ENCODE measurements at regions not wholly inside any gene's neighbourhood (a gene's known extent, or its start where the extent isn't known, plus 50 kb on each side); places are given as distances from the start of the nearest gene placed in this dataset.
A peak's percentile ranks its signal among the peaks of the same experiment; 100 is the strongest.

DNA sequence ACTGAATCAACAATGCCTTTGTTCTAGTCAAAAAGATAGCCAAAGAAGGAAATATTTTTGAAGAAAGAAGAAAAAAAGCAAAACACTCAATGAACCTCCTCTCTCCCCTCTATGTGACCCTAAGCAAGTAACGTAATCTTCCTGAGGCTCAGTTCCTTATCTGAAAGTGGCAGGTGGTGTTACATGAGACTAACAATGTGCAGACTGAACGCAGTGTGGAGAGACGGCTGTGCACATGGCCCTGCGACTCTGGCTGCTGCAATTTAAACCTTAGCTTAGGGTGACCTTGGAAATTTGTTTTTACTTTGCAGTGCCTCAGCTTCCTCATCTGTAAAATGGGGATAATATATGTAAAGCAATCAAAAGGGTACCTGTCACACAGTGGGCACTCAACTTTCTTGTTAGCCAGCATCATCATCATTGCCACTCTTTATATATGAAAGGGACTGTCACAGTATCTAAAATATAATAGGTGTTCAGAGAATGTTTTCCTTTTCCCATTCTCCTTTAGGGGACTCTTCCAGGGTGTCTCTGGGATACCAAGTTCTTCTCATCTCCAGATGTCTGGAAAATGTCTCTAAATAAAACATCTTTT is 100.1 kb upstream of the JUN start:
- Histone ChIP-seq H3K9ac (ENCODE audit: low read depth, low read length, poor library complexity) (no peak overlapping the region), H2AFZ (ENCODE audit: low read length) (no peak overlapping the region), H4K91ac (ENCODE audit: low read depth, low read length, poor library complexity) (no peak overlapping the region), H3K9me3 (replicated peaks in 1 of 2; ENCODE audit: control insufficient read depth in 2 of 2, insufficient read depth in 1 of 2, low read depth in 1 of 2, low read length in 2 of 2) (no peaks in the 10 kb centered on the region), H2AK5ac (ENCODE audit: low read depth, low read length) (no peak overlapping the region), H3K27me3 (ENCODE audit: control insufficient read depth in 3 of 3, insufficient read depth in 3 of 3, low read depth in 1 of 3, low read length in 3 of 3) (no peaks in the 10 kb centered on the region), H2BK12ac (ENCODE audit: low read length) (no peak overlapping the region), H4K8ac (ENCODE audit: low read depth, low read length) (no peak overlapping the region), H3K79me1 (ENCODE audit: low read depth, low read length) (no peaks in the 10 kb centered on the region), H2BK5ac (ENCODE audit: low read length) (no peak overlapping the region), H3K4me1 (ENCODE audit: control insufficient read depth in 2 of 2, insufficient read depth in 1 of 2, low read depth in 1 of 2, low read length in 2 of 2) (peaks cover 2 to 6% of the 10 kb centered on the region in 2 donors), H3K4me3 (ENCODE audit: low read length in 2 of 2) (no peak overlapping the region), H3K27ac (replicated peaks; ENCODE audit: low read length) (no peak overlapping the region), H3K14ac (ENCODE audit: low read length) (no peak overlapping the region), H3K4ac (ENCODE audit: low read length) (no peak overlapping the region), H3K18ac (ENCODE audit: low read length) (no peak overlapping the region), H2BK15ac (ENCODE audit: low read length) (no peak overlapping the region), H3K23ac (ENCODE audit: low read depth, low read length, poor library complexity) (no peak overlapping the region), H3K4me2 (ENCODE audit: insufficient read depth, low read length, poor library complexity, severe bottlenecking) (no peak overlapping the region), H3K36me3 (replicated peaks in 1 of 2; ENCODE audit: control insufficient read depth in 2 of 2, insufficient read depth in 2 of 2, low read length in 2 of 2) (no peaks in the 10 kb centered on the region), H2BK120ac (ENCODE audit: low read depth, low read length) (no peak overlapping the region)
- WGBS, 2 donors (ENCODE audit: extremely low coverage in 2 of 2, insufficient read length in 2 of 2, insufficient replicate concordance in 1 of 2): no CpG with 5 or more reads among the region's 4 CpGs
- DNase-seq (ENCODE audit: low spot score): no peak

DNA sequence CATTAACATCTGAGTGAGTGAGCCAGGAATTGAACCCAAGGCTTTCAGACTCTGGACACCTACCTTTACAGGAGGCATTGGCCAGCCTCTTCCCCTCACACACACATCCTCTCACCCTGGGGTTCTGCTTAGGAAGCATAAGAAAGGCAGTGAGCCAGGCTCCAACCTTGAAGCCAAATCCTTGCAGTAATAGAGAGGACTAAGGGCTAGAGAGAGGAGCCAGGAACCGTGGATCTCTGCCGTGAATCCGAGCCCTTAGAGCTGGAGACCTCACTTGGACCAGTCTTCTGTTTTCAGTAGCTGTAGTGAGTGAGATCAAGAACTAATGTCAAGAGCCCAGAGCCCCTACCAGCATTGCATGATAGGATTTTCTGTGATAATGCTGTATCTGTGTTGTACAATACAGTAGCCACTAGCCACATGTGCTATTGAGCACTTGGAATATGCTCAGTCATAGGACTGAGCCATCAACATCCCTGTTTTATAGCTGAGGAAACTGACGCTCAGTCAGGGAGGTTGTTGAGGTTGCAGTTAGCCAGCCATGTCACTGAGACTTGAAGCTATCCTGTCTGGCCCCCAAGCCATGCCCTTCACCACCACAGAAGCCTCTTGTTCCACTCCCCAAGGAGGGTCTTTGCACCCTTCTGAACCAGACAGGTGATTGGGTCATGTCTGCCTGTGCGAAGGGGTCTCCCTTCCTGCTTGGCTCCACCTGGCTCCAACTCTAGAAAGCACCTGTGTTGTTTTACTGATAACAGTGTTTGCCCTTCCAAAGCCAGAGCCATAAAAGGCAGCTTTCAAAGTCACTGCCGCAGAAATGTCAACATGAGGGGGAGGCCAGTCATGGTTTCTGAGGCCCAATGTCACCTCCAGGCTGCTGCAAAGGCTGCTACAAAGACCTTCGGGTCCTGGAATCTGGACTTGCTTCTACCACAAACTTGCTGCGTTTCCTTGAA is 101.1 kb upstream of the JUN start:
- no peak for DNase-seq (ENCODE audit: low spot score)
- Histone ChIP-seq H3K79me1 (ENCODE audit: low read depth, low read length) (no peaks in the 10 kb centered on the region), H3K36me3 (replicated peaks in 1 of 2; ENCODE audit: control insufficient read depth in 2 of 2, insufficient read depth in 2 of 2, low read length in 2 of 2) (no peaks in the 10 kb centered on the region), H3K23ac (ENCODE audit: low read depth, low read length, poor library complexity) (no peak overlapping the region), H3K4me3 (ENCODE audit: low read length in 2 of 2) (no peak overlapping the region), H3K9me3 (replicated peaks in 1 of 2; ENCODE audit: control insufficient read depth in 2 of 2, insufficient read depth in 1 of 2, low read depth in 1 of 2, low read length in 2 of 2) (no peaks in the 10 kb centered on the region), H2BK120ac (ENCODE audit: low read depth, low read length) (no peak overlapping the region), H3K4me1 (ENCODE audit: control insufficient read depth in 2 of 2, insufficient read depth in 1 of 2, low read depth in 1 of 2, low read length in 2 of 2) (peaks cover 2 to 6% of the 10 kb centered on the region in 2 donors), H3K18ac (ENCODE audit: low read length) (peak overlapping the region; percentile 31), H3K14ac (ENCODE audit: low read length) (no peak overlapping the region), H2AFZ (ENCODE audit: low read length) (no peak overlapping the region), H3K4ac (ENCODE audit: low read length) (no peak overlapping the region), H4K91ac (ENCODE audit: low read depth, low read length, poor library complexity) (no peak overlapping the region), H3K27me3 (ENCODE audit: control insufficient read depth in 3 of 3, insufficient read depth in 3 of 3, low read depth in 1 of 3, low read length in 3 of 3) (no peaks in the 10 kb centered on the region), H2BK5ac (ENCODE audit: low read length) (no peak overlapping the region), H3K9ac (ENCODE audit: low read depth, low read length, poor library complexity) (no peak overlapping the region), H4K8ac (ENCODE audit: low read depth, low read length) (no peak overlapping the region), H2AK5ac (ENCODE audit: low read depth, low read length) (no peak overlapping the region), H3K27ac (replicated peaks; ENCODE audit: low read length) (no peak overlapping the region), H2BK15ac (ENCODE audit: low read length) (no peak overlapping the region), H3K4me2 (ENCODE audit: insufficient read depth, low read length, poor library complexity, severe bottlenecking) (no peak overlapping the region), H2BK12ac (ENCODE audit: low read length) (no peak overlapping the region)
- no CpG with 5 or more reads among the region's 8 CpGs for WGBS, 2 donors (ENCODE audit: extremely low coverage in 2 of 2, insufficient read length in 2 of 2, insufficient replicate concordance in 1 of 2)

DNA sequence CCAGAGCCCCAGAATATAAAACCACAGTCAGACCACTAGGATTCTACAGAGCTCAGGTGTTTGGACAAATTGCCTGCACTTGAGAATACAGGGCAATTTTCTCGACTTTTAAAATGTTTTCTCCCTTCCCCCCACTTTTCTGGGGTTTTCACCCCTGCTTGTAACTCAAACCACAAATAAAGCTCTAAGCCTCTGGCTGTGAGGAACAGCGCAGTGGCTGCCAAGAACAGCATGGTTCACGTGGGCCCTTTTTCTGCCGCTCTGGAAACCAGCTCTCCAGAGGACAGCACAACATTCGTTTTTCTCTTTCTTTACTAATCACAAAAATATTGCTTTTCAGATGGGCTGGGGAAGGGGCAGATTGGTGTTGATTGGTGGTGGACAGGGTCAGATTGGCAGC is 102.2 kb upstream of the JUN start:
- H3K4me3 ChIP-seq (ENCODE audit: low read length in 2 of 2): no peak overlapping the region

DNA sequence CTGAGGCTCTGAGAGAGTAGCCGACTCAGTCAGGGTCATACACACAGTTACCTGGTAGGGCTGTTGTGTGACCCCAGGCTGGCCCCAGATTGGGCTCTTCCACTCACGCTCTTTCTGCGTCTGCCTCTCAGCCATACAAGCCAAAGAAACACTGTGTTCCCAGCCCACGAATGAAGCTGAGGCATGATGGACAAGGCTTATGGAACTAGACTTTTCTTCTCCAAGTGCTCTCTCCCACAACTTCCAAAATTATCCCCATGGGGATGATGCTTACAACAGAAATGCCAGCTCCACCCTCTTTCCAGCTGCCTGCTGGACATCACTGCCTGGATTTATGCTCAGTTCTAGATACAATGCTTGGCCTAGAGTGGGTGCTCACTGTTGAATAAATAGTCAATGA is 102.8 kb upstream of the JUN start:
- Histone ChIP-seq H3K9me3 (replicated peaks in 1 of 2; ENCODE audit: control insufficient read depth in 2 of 2, insufficient read depth in 1 of 2, low read depth in 1 of 2, low read length in 2 of 2) (no peaks in the 10 kb centered on the region), H3K4ac (ENCODE audit: low read length) (no peak overlapping the region), H2BK15ac (ENCODE audit: low read length) (no peak overlapping the region), H3K23ac (ENCODE audit: low read depth, low read length, poor library complexity) (no peak overlapping the region), H2BK120ac (ENCODE audit: low read depth, low read length) (no peak overlapping the region), H2BK5ac (ENCODE audit: low read length) (no peak overlapping the region), H3K27me3 (ENCODE audit: control insufficient read depth in 3 of 3, insufficient read depth in 3 of 3, low read depth in 1 of 3, low read length in 3 of 3) (no peaks in the 10 kb centered on the region), H3K4me2 (ENCODE audit: insufficient read depth, low read length, poor library complexity, severe bottlenecking) (no peak overlapping the region), H2AFZ (ENCODE audit: low read length) (no peak overlapping the region), H3K27ac (replicated peaks; ENCODE audit: low read length) (no peak overlapping the region), H3K14ac (ENCODE audit: low read length) (no peak overlapping the region), H3K79me1 (ENCODE audit: low read depth, low read length) (no peaks in the 10 kb centered on the region), H3K18ac (ENCODE audit: low read length) (no peak overlapping the region), H3K4me1 (ENCODE audit: control insufficient read depth in 2 of 2, insufficient read depth in 1 of 2, low read depth in 1 of 2, low read length in 2 of 2) (peaks cover 2 to 6% of the 10 kb centered on the region in 2 donors), H2BK12ac (ENCODE audit: low read length) (no peak overlapping the region), H3K36me3 (replicated peaks in 1 of 2; ENCODE audit: control insufficient read depth in 2 of 2, insufficient read depth in 2 of 2, low read length in 2 of 2) (no peaks in the 10 kb centered on the region), H4K8ac (ENCODE audit: low read depth, low read length) (no peak overlapping the region), H4K91ac (ENCODE audit: low read depth, low read length, poor library complexity) (no peak overlapping the region), H3K9ac (ENCODE audit: low read depth, low read length, poor library complexity) (no peak overlapping the region), H2AK5ac (ENCODE audit: low read depth, low read length) (no peak overlapping the region), H3K4me3 (ENCODE audit: low read length in 2 of 2) (no peak overlapping the region)
- no peak for DNase-seq (ENCODE audit: low spot score)
- WGBS, 2 donors (ENCODE audit: extremely low coverage in 2 of 2, insufficient read length in 2 of 2, insufficient replicate concordance in 1 of 2): no CpG with 5 or more reads among the region's 4 CpGs

More for the DNA sequence above, 102.2 kb upstream of the JUN start:
- Histone ChIP-seq H3K27me3 (ENCODE audit: control insufficient read depth in 3 of 3, insufficient read depth in 3 of 3, low read depth in 1 of 3, low read length in 3 of 3) (no peaks in the 10 kb centered on the region), H3K4me2 (ENCODE audit: insufficient read depth, low read length, poor library complexity, severe bottlenecking) (no peak overlapping the region), H3K4me1 (ENCODE audit: control insufficient read depth in 2 of 2, insufficient read depth in 1 of 2, low read depth in 1 of 2, low read length in 2 of 2) (peaks cover 2 to 6% of the 10 kb centered on the region in 2 donors), H3K9me3 (replicated peaks in 1 of 2; ENCODE audit: control insufficient read depth in 2 of 2, insufficient read depth in 1 of 2, low read depth in 1 of 2, low read length in 2 of 2) (no peaks in the 10 kb centered on the region), H2BK15ac (ENCODE audit: low read length) (no peak overlapping the region), H3K79me1 (ENCODE audit: low read depth, low read length) (no peaks in the 10 kb centered on the region), H2AFZ (ENCODE audit: low read length) (no peak overlapping the region), H4K8ac (ENCODE audit: low read depth, low read length) (no peak overlapping the region), H3K9ac (ENCODE audit: low read depth, low read length, poor library complexity) (no peak overlapping the region), H3K27ac (replicated peaks; ENCODE audit: low read length) (no peak overlapping the region), H2BK5ac (ENCODE audit: low read length) (no peak overlapping the region), H2BK120ac (ENCODE audit: low read depth, low read length) (no peak overlapping the region), H4K91ac (ENCODE audit: low read depth, low read length, poor library complexity) (no peak overlapping the region), H2AK5ac (ENCODE audit: low read depth, low read length) (no peak overlapping the region), H3K18ac (ENCODE audit: low read length) (no peak overlapping the region), H3K14ac (ENCODE audit: low read length) (no peak overlapping the region), H3K36me3 (replicated peaks in 1 of 2; ENCODE audit: control insufficient read depth in 2 of 2, insufficient read depth in 2 of 2, low read length in 2 of 2) (no peaks in the 10 kb centered on the region), H2BK12ac (ENCODE audit: low read length) (no peak overlapping the region), H3K4ac (ENCODE audit: low read length) (no peak overlapping the region), H3K23ac (ENCODE audit: low read depth, low read length, poor library complexity) (no peak overlapping the region)
- no CpG with 5 or more reads among the region's 5 CpGs for WGBS, 2 donors (ENCODE audit: extremely low coverage in 2 of 2, insufficient read length in 2 of 2, insufficient replicate concordance in 1 of 2)
- no peak for DNase-seq (ENCODE audit: low spot score)
